PC-9 (cell line): ENCODE measurements at regions not wholly inside any gene's neighbourhood (a gene's known extent, or its start where the extent isn't known, plus 50 kb on each side); places are given as distances from the start of the nearest gene placed in this dataset.

ENCODE experiments used
- BruUV-seq: library from RNA; stranded (reverse); fragments of 400-500 nt; replicated peaks from 2 replicates; lab custom pipeline; 2021; lab: Mats Ljungman, UMichigan
- CTCF ChIA-PET: fragments of 300-600 bp; sonication (Branson Sonifier 250); formaldehyde crosslinking; loops from one replicate; lab custom pipeline; 2022; ENCODE audit warnings: antibody characterized with exemption; lab: Charles Lee
- POLR2A ChIA-PET: fragments of 300-600 bp; sonication (Branson Sonifier 250); formaldehyde crosslinking; loops from one replicate; lab custom pipeline; 2022; ENCODE audit warnings: antibody characterized with exemption; ENCODE audit not compliant: unreplicated experiment; lab: Charles Lee
- DNase-seq, 2 experiments: peaks; one replicate each; pipeline versions ENCODE4 v3.0.0 to v3.0.0-alpha.2; 2015 to 2022; ENCODE audit warnings: mixed read lengths in 1 of 2
- H2AFZ ChIP-seq: fragments of 200-600 bp; sonication (generic); 2 replicates; pipeline ENCODE4 v1.8.1; 2017; ENCODE audit warnings: antibody characterized with exemption
- H3F3A ChIP-seq: fragments of 200-600 bp; sonication (generic); 2 replicates; pipeline ENCODE4 v1.8.1; 2017; ENCODE audit warnings: antibody characterized with exemption, mild to moderate bottlenecking, low read depth; ENCODE audit not compliant: insufficient read depth
- H3K27ac ChIP-seq: fragments of 200-600 bp; sonication (generic); 2 replicates; pipeline ENCODE4 v1.6.1; 2016; ENCODE audit warnings: mixed run types
- H3K27me3 ChIP-seq: fragments of 200-600 bp; sonication (generic); 2 replicates; pipeline ENCODE4 v1.6.1; 2016; ENCODE audit warnings: low read depth, mixed run types; ENCODE audit not compliant: insufficient read depth
- H3K36me3 ChIP-seq: fragments of 200-600 bp; sonication (generic); 2 replicates; pipeline ENCODE4 v1.6.1; 2016; ENCODE audit warnings: low read depth, mixed run types
- H3K4me1 ChIP-seq: fragments of 200-600 bp; sonication (generic); replicated peaks from 2 replicates; pipeline ENCODE4 v1.6.1; 2016; ENCODE audit warnings: mixed run types; ENCODE audit not compliant: insufficient read depth
- H3K4me2 ChIP-seq: fragments of 200-600 bp; sonication (generic); 2 replicates; pipeline ENCODE4 v1.6.1; 2017; ENCODE audit warnings: mixed run types
- H3K4me3 ChIP-seq: fragments of 200-600 bp; sonication (generic); 2 replicates; pipeline ENCODE4 v1.6.1; 2016; ENCODE audit warnings: mixed run types
- H3K79me2 ChIP-seq: fragments of 200-600 bp; sonication (generic); 2 replicates; pipeline ENCODE4 v1.6.1; 2017; ENCODE audit warnings: low read depth, mixed run types
- H3K9me2 ChIP-seq: fragments of 200-600 bp; sonication (generic); 2 replicates; pipeline ENCODE4 v1.8.1; 2017; ENCODE audit warnings: mild to moderate bottlenecking; ENCODE audit not compliant: insufficient read depth
- H3K9me3 ChIP-seq: fragments of 200-600 bp; sonication (generic); 2 replicates; pipeline ENCODE4 v1.8.1; 2016; ENCODE audit warnings: low read depth; ENCODE audit not compliant: insufficient read depth
- H4K20me1 ChIP-seq: fragments of 200-600 bp; sonication (generic); 2 replicates; pipeline ENCODE4 v1.8.1; 2017; ENCODE audit not compliant: insufficient read depth
- EZH2 ChIP-seq: fragments of 200-600 bp; sonication (generic); IDR thresholded peaks from 2 replicates; pipeline ENCODE4 v1.8.0; 2017; ENCODE audit warnings: antibody characterized with exemption, low read depth
- intact Hi-C: fragments of 100-400 bp; cut with micrococcal nuclease; formaldehyde crosslinking; loops from one replicate; pipeline ENCODE4 v1.10.0; 2022; ENCODE audit not compliant: unreplicated experiment
- TF ChIP-seq, protein P1 (sequence below): fragments of 200-600 bp; sonication (generic); conservative IDR thresholded peaks from 2 replicates; pipeline ENCODE4 v1.6.1; 2017; ENCODE audit warnings: mixed run types, antibody characterized with exemption, mild to moderate bottlenecking, moderate library complexity

DNA sequence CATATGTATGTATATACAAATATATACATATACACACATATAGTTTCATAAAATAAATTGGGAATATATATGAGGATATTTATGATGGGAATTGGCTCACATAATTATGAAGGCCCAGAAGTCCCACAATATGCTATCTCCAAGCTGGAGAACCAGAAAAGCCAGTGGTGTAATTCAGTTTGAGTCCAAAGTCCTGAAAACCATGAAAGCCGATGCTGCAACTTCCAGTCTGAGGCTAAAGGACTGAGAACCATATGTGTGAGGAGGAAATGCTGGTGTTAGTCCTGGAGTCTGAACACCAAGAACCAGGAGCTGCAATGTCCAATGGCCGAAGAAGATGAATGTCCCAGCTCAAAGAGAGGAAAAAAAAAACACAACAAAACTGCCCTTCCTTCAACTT lies 65.5 kb upstream of the PRKD1 start:
- H3K9me2 ChIP-seq, result no peaks in the 10 kb centered on the region
- intact Hi-C loops, result no loop called here
- BruUV-seq, result no TSS peak
- H3K4me2 ChIP-seq, result no peak overlapping the region
- ChIA-PET CTCF (no interaction called here), POLR2A (no interaction called here)
- H3K36me3 ChIP-seq, result no peaks in the 10 kb centered on the region
- H3K79me2 ChIP-seq, result no peaks in the 10 kb centered on the region
- H3K27me3 ChIP-seq, result no peaks in the 10 kb centered on the region
- no peak overlapping the region for H2AFZ ChIP-seq
- H3K4me1 ChIP-seq, result no peaks in the 10 kb centered on the region
- no peaks in the 10 kb centered on the region for H3K9me3 ChIP-seq
- no peaks in the 10 kb centered on the region for H4K20me1 ChIP-seq
- no peak for TF ChIP-seq EZH2
- TF ChIP-seq, protein P1, sequence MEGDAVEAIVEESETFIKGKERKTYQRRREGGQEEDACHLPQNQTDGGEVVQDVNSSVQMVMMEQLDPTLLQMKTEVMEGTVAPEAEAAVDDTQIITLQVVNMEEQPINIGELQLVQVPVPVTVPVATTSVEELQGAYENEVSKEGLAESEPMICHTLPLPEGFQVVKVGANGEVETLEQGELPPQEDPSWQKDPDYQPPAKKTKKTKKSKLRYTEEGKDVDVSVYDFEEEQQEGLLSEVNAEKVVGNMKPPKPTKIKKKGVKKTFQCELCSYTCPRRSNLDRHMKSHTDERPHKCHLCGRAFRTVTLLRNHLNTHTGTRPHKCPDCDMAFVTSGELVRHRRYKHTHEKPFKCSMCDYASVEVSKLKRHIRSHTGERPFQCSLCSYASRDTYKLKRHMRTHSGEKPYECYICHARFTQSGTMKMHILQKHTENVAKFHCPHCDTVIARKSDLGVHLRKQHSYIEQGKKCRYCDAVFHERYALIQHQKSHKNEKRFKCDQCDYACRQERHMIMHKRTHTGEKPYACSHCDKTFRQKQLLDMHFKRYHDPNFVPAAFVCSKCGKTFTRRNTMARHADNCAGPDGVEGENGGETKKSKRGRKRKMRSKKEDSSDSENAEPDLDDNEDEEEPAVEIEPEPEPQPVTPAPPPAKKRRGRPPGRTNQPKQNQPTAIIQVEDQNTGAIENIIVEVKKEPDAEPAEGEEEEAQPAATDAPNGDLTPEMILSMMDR, result no peak
- no peak overlapping the region for H3K27ac ChIP-seq
- no peak for DNase-seq
- H3F3A ChIP-seq, result no peaks in the 10 kb centered on the region
- no peak overlapping the region for H3K4me3 ChIP-seq

GRCh38 chr14:29999013-29999539 lies 71.4 kb upstream of the PRKD1 start:
- DNase-seq, result no peak
- H4K20me1 ChIP-seq, result no peaks in the 10 kb centered on the region
- H3K27ac ChIP-seq, result no peak overlapping the region
- H3K27me3 ChIP-seq, result no peaks in the 10 kb centered on the region
- no peak overlapping the region for H2AFZ ChIP-seq
- H3K9me2 ChIP-seq, result no peaks in the 10 kb centered on the region
- no peaks in the 10 kb centered on the region for H3F3A ChIP-seq
- no peak overlapping the region for H3K4me3 ChIP-seq
- no peaks in the 10 kb centered on the region for H3K36me3 ChIP-seq
- no peaks in the 10 kb centered on the region for H3K4me1 ChIP-seq
- ChIA-PET CTCF (no interaction called here), POLR2A (no interaction called here)
- BruUV-seq, result no TSS peak
- no peak overlapping the region for H3K4me2 ChIP-seq
- TF ChIP-seq EZH2, result no peak
- TF ChIP-seq, protein P1, result no peak
- intact Hi-C loops, result no loop called here
- H3K79me2 ChIP-seq, result no peaks in the 10 kb centered on the region
- no peaks in the 10 kb centered on the region for H3K9me3 ChIP-seq

DNA sequence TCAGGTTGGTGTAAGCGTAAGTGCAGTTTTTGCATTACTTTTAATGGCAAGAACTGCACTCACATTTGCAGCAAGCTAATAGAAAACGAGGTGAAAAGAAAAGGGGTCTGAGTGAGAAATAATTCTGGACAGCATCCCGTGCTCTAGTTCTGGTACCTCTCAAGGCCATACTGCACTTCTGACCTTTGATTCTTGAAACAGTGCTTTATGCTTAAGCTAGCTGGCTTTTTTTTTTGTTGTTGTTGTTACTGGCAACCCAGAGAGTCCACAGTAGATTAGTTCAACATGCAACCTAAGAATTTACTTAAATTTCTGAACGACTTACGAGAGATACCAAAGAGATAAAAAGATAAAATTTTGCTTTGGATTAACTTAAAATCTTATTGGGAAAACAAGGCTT lies 75.2 kb upstream of the PRKD1 start:
- no peak for DNase-seq
- no peaks in the 10 kb centered on the region for H3K36me3 ChIP-seq
- H3K4me1 ChIP-seq, result no peaks in the 10 kb centered on the region
- no peak overlapping the region for H2AFZ ChIP-seq
- no peak overlapping the region for H3K4me2 ChIP-seq
- TF ChIP-seq, protein P1, result no peak
- no peak for TF ChIP-seq EZH2
- H3K9me2 ChIP-seq, result no peaks in the 10 kb centered on the region
- POLR2A ChIA-PET, result no interaction called here
- CTCF ChIA-PET, result no interaction called here
- no TSS peak for BruUV-seq
- H3K27ac ChIP-seq, result no peak overlapping the region
- no peaks in the 10 kb centered on the region for H4K20me1 ChIP-seq
- intact Hi-C loops, result no loop called here
- H3K4me3 ChIP-seq, result no peak overlapping the region
- no peaks in the 10 kb centered on the region for H3F3A ChIP-seq
- H3K79me2 ChIP-seq, result no peaks in the 10 kb centered on the region
- no peaks in the 10 kb centered on the region for H3K9me3 ChIP-seq
- H3K27me3 ChIP-seq, result no peaks in the 10 kb centered on the region
